SK-N-SH (cell line): ENCODE measurements at regions not wholly inside any gene's neighbourhood (a gene's known extent, or its start where the extent isn't known, plus 50 kb on each side); places are given as distances from the start of the nearest gene placed in this dataset.

Source experiments
- CTCF ChIA-PET: fragments of 300-600, 350-600 bp; formaldehyde crosslinking; extraction: SDS; loops from one replicate; lab custom pipeline; 2021; lab: Yijun Ruan, JAX
- POLR2A ChIA-PET: fragments of 350-600 bp; sonication (Branson Sonifier 250); formaldehyde crosslinking; extraction: SDS; loops from one replicate; lab custom pipeline; 2020; ENCODE audit warnings: antibody characterized with exemption, inconsistent platforms; lab: Yijun Ruan, JAX
- DNase-seq: peaks from one replicate; pipeline ENCODE4 v3.0.0; 2012
- H2AFZ ChIP-seq: fragments of 200-600 bp; sonication (generic); 2 replicates; pipeline ENCODE4 v1.8.1; 2016; ENCODE audit warnings: antibody characterized with exemption, mild to moderate bottlenecking, low read depth
- H3F3A ChIP-seq: fragments of 200-600 bp; sonication (generic); replicated peaks from 2 replicates; pipeline ENCODE3; 2016; ENCODE audit warnings: antibody characterized with exemption, mild to moderate bottlenecking; ENCODE audit not compliant: insufficient read depth
- H3K27ac ChIP-seq, 2 experiments: fragments of 200-500 bp in 1 of 2; fragments of 200-600 bp in 1 of 2; sonication (Bioruptor generic) in 1 of 2; sonication (generic), shearing (Covaris generic) in 1 of 2; 2 replicates each; pipeline versions ENCODE4 v1.5.1 to v1.6.1; 2014 to 2016; ENCODE audit warnings: low read depth in 2 of 2, inconsistent platforms in 1 of 2, low read length in 1 of 2, mild to moderate bottlenecking in 1 of 2, mixed read lengths in 1 of 2
- H3K27me3 ChIP-seq: fragments of 200-600 bp; sonication (generic), shearing (Covaris generic); 2 replicates; pipeline ENCODE4 v1.6.1; 2016; ENCODE audit warnings: mixed run types; ENCODE audit not compliant: insufficient read depth
- H3K36me3 ChIP-seq, 2 experiments: fragments of 200-500 bp in 1 of 2; fragments of 200-600 bp in 1 of 2; sonication (Bioruptor generic) in 1 of 2; sonication (generic) in 1 of 2; replicated peaks in 1 of 2; 2 replicates each; pipeline versions ENCODE3 to v1.5.1; 2014 to 2016; ENCODE audit warnings: low read length in 1 of 2, mild to moderate bottlenecking in 1 of 2; ENCODE audit not compliant: insufficient read depth in 2 of 2, control insufficient read depth in 1 of 2
- H3K4me1 ChIP-seq, 2 experiments: fragments of 200-500 bp in 1 of 2; fragments of 200-600 bp in 1 of 2; sonication (Bioruptor generic) in 1 of 2; sonication (generic), shearing (Covaris generic) in 1 of 2; 2 replicates each; pipeline versions ENCODE4 v1.5.1 to v1.6.1; 2014 to 2016; ENCODE audit warnings: low read depth in 1 of 2, low read length in 1 of 2, mixed run types in 1 of 2; ENCODE audit not compliant: insufficient read depth in 2 of 2, control insufficient read depth in 1 of 2
- H3K4me2 ChIP-seq: fragments of 200-600 bp; sonication (generic), shearing (Covaris generic); 2 replicates; pipeline ENCODE4 v1.6.1; 2017; ENCODE audit warnings: mixed run types
- H3K4me3 ChIP-seq, 2 experiments: fragments of 200-500 bp in 1 of 2; fragments of 200-600 bp in 1 of 2; sonication (Bioruptor generic) in 1 of 2; sonication (generic), shearing (Covaris generic) in 1 of 2; 2 replicates each; pipeline versions ENCODE4 v1.5.1 to v1.8.1; 2014 to 2016; ENCODE audit warnings: low read depth in 2 of 2, inconsistent platforms in 1 of 2, low read length in 1 of 2, mild to moderate bottlenecking in 1 of 2, mixed read lengths in 1 of 2, moderate library complexity in 1 of 2
- H3K79me2 ChIP-seq: fragments of 200-600 bp; sonication (generic); 2 replicates; pipeline ENCODE4 v1.8.1; 2017; ENCODE audit warnings: mild to moderate bottlenecking; ENCODE audit not compliant: insufficient read depth
- H3K9ac ChIP-seq: fragments of 200-600 bp; sonication (generic); 2 replicates; pipeline ENCODE4 v1.6.1; 2017; ENCODE audit warnings: mixed run types
- H3K9me2 ChIP-seq: fragments of 200-600 bp; sonication (generic); 2 replicates; pipeline ENCODE4 v1.6.1; 2017; ENCODE audit warnings: mixed run types
- H3K9me3 ChIP-seq: fragments of 200-600 bp; sonication (generic); 2 replicates; pipeline ENCODE4 v1.6.1; 2017; ENCODE audit warnings: mixed run types, mild to moderate bottlenecking, moderate library complexity
- H4K20me1 ChIP-seq: fragments of 200-600 bp; sonication (generic); 2 replicates; pipeline ENCODE4 v1.6.1; 2017; ENCODE audit warnings: mild to moderate bottlenecking, mixed run types; ENCODE audit not compliant: insufficient read depth
- ELF1 ChIP-seq: IDR thresholded peaks from 2 replicates; pipeline ENCODE4 v1.4.0; 2012
- EP300 ChIP-seq, 2 experiments: IDR thresholded peaks; 2 replicates each; pipeline versions ENCODE4 v1.4.0 to v1.6.1; 2012; ENCODE audit warnings: borderline replicate concordance in 1 of 2, low read depth in 1 of 2, low read length in 1 of 2
- EZH2phosphoT487 ChIP-seq: fragments of 200-600 bp; sonication (generic); IDR thresholded peaks from 2 replicates; pipeline ENCODE4 v1.6.1; 2017; ENCODE audit warnings: low read depth, mixed run types, mild to moderate bottlenecking, antibody characterized with exemption, moderate library complexity, borderline replicate concordance
- FOXJ3 ChIP-seq: sonication (generic); formaldehyde crosslinking; IDR thresholded peaks from 2 replicates; pipeline ENCODE4 v1.5.1; 2020; ENCODE audit warnings: mild to moderate bottlenecking, missing genetic modification reagents
- FOXM1 ChIP-seq: IDR thresholded peaks from 2 replicates; pipeline ENCODE4 v1.4.0; 2012; ENCODE audit warnings: low read depth, mild to moderate bottlenecking
- GATA2 ChIP-seq: sonication (generic); formaldehyde crosslinking; IDR thresholded peaks from 2 replicates; pipeline ENCODE4 v1.5.0; 2020; ENCODE audit warnings: mild to moderate bottlenecking, missing genetic modification reagents
- MEF2A ChIP-seq: IDR thresholded peaks from 2 replicates; pipeline ENCODE4 v1.4.0; 2012; ENCODE audit warnings: low read depth, borderline replicate concordance
- MXI1 ChIP-seq: IDR thresholded peaks from 2 replicates; pipeline ENCODE4 v1.6.1; 2012; ENCODE audit warnings: mild to moderate bottlenecking, low read depth, low read length, improper control_type of control experiment
- NFIC ChIP-seq: IDR thresholded peaks from 2 replicates; pipeline ENCODE4 v1.4.0; 2012; ENCODE audit warnings: borderline replicate concordance
- RCOR1 ChIP-seq: fragments of 150-350 bp; IDR thresholded peaks from 2 replicates; pipeline ENCODE4 v1.6.1; 2017; ENCODE audit warnings: antibody characterized with exemption, low read length
- RXRA ChIP-seq: IDR thresholded peaks from 2 replicates; pipeline ENCODE4 v1.4.0; 2012; ENCODE audit warnings: low read depth, mild to moderate bottlenecking, borderline replicate concordance
- SIN3A ChIP-seq: IDR thresholded peaks from 2 replicates; pipeline ENCODE4 v1.6.1; 2012; ENCODE audit warnings: low read depth, mild to moderate bottlenecking, low read length, moderate library complexity, borderline replicate concordance
- TAF1 ChIP-seq: IDR thresholded peaks from 2 replicates; pipeline ENCODE4 v1.6.1; 2012; ENCODE audit warnings: low read depth, mild to moderate bottlenecking, low read length, moderate library complexity, borderline replicate concordance
- TF ChIP-seq, protein P1 (sequence below): fragments of 200-600 bp; sonication (generic); IDR thresholded peaks from 2 replicates; pipeline ENCODE4 v1.6.1; 2017; ENCODE audit warnings: antibody characterized with exemption, mild to moderate bottlenecking, moderate library complexity
- TF ChIP-seq, protein P2 (sequence below): IDR thresholded peaks from 2 replicates; pipeline ENCODE4 v1.4.0; 2012; ENCODE audit warnings: low read depth, borderline replicate concordance
- TF ChIP-seq, protein P3 (sequence below): fragments of 150-350 bp; IDR thresholded peaks from 2 replicates; pipeline ENCODE4 v1.6.1; 2017; ENCODE audit warnings: antibody characterized with exemption, low read length, low read depth, borderline replicate concordance
- TF ChIP-seq, protein P4 (sequence below): IDR thresholded peaks from 2 replicates; pipeline ENCODE4 v1.4.0; 2012; ENCODE audit warnings: low read depth

DNA sequence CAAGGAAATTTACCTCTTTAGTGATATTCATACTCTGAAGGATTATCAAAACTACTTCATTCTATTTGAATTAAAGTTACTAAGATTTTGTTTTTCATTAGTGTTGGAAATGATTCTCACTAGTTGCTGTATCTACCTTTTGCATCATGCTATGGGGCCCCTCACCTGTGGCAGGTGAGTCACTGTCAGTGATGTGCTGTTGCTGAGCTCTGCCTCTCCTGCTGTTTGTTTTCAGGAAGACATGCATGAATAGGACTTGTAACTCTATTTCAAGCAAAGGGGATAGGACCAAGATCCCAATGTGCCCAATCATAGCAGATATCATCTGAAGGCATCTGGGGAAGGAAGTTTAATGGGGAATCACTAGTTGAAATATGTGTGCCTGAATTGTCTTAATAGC is 57.4 kb upstream of the AGR3 start:
- no peaks in the 10 kb centered on the region for H3K36me3 ChIP-seq
- no peak overlapping the region for H2AFZ ChIP-seq
- H3F3A ChIP-seq, result no peaks in the 10 kb centered on the region
- no peak overlapping the region for H3K9ac ChIP-seq
- no peak overlapping the region for H3K27ac ChIP-seq
- H3K27me3 ChIP-seq, result peaks cover 18% of the 10 kb centered on the region; the same call in 1 of the 2 replicates
- H3K4me1 ChIP-seq, result no peaks in the 10 kb centered on the region; a peak in 1 of 4 replicates
- TF ChIP-seq RCOR1 (no peak), NFIC (no peak), EP300 (IDR thresholded peaks at IDR 0.05; ENCODE audit: borderline replicate concordance in 1 of 2, low read depth in 1 of 2, low read length in 1 of 2) (no peak), TAF1 (no peak), SIN3A (no peak), GATA2 (CRISPR knock-in tag) (no peak), EZH2phosphoT487 (no peak), FOXJ3 (no peak)
- TF ChIP-seq, protein P1, sequence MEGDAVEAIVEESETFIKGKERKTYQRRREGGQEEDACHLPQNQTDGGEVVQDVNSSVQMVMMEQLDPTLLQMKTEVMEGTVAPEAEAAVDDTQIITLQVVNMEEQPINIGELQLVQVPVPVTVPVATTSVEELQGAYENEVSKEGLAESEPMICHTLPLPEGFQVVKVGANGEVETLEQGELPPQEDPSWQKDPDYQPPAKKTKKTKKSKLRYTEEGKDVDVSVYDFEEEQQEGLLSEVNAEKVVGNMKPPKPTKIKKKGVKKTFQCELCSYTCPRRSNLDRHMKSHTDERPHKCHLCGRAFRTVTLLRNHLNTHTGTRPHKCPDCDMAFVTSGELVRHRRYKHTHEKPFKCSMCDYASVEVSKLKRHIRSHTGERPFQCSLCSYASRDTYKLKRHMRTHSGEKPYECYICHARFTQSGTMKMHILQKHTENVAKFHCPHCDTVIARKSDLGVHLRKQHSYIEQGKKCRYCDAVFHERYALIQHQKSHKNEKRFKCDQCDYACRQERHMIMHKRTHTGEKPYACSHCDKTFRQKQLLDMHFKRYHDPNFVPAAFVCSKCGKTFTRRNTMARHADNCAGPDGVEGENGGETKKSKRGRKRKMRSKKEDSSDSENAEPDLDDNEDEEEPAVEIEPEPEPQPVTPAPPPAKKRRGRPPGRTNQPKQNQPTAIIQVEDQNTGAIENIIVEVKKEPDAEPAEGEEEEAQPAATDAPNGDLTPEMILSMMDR, result no peak
- TF ChIP-seq, protein P2, sequence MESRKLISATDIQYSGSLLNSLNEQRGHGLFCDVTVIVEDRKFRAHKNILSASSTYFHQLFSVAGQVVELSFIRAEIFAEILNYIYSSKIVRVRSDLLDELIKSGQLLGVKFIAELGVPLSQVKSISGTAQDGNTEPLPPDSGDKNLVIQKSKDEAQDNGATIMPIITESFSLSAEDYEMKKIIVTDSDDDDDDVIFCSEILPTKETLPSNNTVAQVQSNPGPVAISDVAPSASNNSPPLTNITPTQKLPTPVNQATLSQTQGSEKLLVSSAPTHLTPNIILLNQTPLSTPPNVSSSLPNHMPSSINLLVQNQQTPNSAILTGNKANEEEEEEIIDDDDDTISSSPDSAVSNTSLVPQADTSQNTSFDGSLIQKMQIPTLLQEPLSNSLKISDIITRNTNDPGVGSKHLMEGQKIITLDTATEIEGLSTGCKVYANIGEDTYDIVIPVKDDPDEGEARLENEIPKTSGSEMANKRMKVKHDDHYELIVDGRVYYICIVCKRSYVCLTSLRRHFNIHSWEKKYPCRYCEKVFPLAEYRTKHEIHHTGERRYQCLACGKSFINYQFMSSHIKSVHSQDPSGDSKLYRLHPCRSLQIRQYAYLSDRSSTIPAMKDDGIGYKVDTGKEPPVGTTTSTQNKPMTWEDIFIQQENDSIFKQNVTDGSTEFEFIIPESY, result no peak
- TF ChIP-seq, protein P3, sequence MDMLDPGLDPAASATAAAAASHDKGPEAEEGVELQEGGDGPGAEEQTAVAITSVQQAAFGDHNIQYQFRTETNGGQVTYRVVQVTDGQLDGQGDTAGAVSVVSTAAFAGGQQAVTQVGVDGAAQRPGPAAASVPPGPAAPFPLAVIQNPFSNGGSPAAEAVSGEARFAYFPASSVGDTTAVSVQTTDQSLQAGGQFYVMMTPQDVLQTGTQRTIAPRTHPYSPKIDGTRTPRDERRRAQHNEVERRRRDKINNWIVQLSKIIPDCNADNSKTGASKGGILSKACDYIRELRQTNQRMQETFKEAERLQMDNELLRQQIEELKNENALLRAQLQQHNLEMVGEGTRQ, result no peak
- TF ChIP-seq, protein P4, sequence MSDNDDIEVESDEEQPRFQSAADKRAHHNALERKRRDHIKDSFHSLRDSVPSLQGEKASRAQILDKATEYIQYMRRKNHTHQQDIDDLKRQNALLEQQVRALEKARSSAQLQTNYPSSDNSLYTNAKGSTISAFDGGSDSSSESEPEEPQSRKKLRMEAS, result no peak
- no peaks in the 10 kb centered on the region for H4K20me1 ChIP-seq
- DNase-seq, result no peak
- POLR2A ChIA-PET, result no interaction called here
- H3K4me2 ChIP-seq, result no peak overlapping the region
- H3K9me3 ChIP-seq, result no peaks in the 10 kb centered on the region
- H3K9me2 ChIP-seq, result no peaks in the 10 kb centered on the region
- no peaks in the 10 kb centered on the region for H3K79me2 ChIP-seq
- CTCF ChIA-PET, result no interaction called here
- no peak overlapping the region for H3K4me3 ChIP-seq

DNA sequence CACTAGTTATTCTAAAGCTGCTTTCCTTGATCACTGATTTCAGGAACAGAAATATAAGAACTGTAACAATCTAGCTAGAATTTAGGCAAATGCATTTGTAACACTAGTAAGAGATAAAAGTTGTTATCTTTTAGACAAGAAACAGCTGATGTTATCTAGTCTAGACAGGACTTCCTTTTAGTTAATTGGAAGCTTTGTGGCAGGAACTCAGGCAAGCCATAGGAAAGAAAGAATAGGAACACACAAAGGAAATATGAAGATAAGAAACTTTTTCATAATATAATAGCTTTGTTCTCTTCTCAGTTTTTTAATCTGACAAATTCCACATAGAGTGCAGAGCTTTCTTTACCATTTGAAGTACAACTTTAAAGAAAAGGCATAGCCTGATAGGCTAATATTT is 59.0 kb upstream of the AGR3 start:
- CTCF ChIA-PET, result interaction anchor here (0.9 to 1.6 kb wide), 4 partner anchors 12 to 250 kb away, joined by 3 to 7 read pairs (median 3); no protein-coding TSS in a partner anchor
- no peaks in the 10 kb centered on the region for H3F3A ChIP-seq
- DNase-seq, result no peak
- H3K4me2 ChIP-seq, result no peak overlapping the region
- no peak overlapping the region for H3K9ac ChIP-seq
- no peak overlapping the region for H2AFZ ChIP-seq
- no peaks in the 10 kb centered on the region; a peak in 1 of 4 replicates for H3K4me1 ChIP-seq
- H3K36me3 ChIP-seq, result no peaks in the 10 kb centered on the region
- peak overlapping the region in 1 of 2 experiments; percentile 22; a peak in 1 of 4 replicates for H3K27ac ChIP-seq
- no peak overlapping the region for H3K4me3 ChIP-seq
- no peaks in the 10 kb centered on the region for H3K9me3 ChIP-seq
- no peaks in the 10 kb centered on the region for H3K79me2 ChIP-seq
- no peaks in the 10 kb centered on the region for H4K20me1 ChIP-seq
- POLR2A ChIA-PET, result no interaction called here
- no peaks in the 10 kb centered on the region for H3K9me2 ChIP-seq
- H3K27me3 ChIP-seq, result peaks cover 18% of the 10 kb centered on the region; the same call in 1 of the 2 replicates
- TF ChIP-seq RXRA, result no peak
- TF ChIP-seq, protein P2, result no peak
- no peak for TF ChIP-seq FOXM1
- TF ChIP-seq GATA2 (CRISPR knock-in tag), result no peak
- no peak for TF ChIP-seq EZH2phosphoT487
- TF ChIP-seq TAF1, result no peak
- TF ChIP-seq, protein P4, result no peak
- TF ChIP-seq ELF1, result no peak
- no peak for TF ChIP-seq MEF2A
- TF ChIP-seq MXI1, result no peak
